ENCODE measurements at regions not wholly inside any gene's neighbourhood (a gene's known extent, or its start where the extent isn't known, plus 50 kb on each side); places are given as distances from the start of the nearest gene placed in this dataset.

GRCh38 chr5:82789095-82789494, 288.1 kb downstream of the TMEM167A start:
- Histone ChIP-seq H3K79me1 (ENCODE audit: low read depth, low read length) (no peaks in the 10 kb centered on the region), H3K36me3 (ENCODE audit: control insufficient read depth in 2 of 4, insufficient read depth in 4 of 4, low read length in 3 of 4) (no peaks in the 10 kb centered on the region), H3K27ac (ENCODE audit: low read depth, low read length) (no peak overlapping the region), H3K9me3 (ENCODE audit: insufficient read depth in 2 of 2, low read depth in 1 of 2, low read length in 1 of 2) (no peaks in the 10 kb centered on the region), H2BK120ac (replicated peaks; ENCODE audit: low read depth, low read length) (no peak overlapping the region), H2BK5ac (ENCODE audit: low read depth, low read length) (no peak overlapping the region), H3K79me2 (ENCODE audit: control insufficient read depth in 1 of 2, insufficient read depth in 2 of 2, low read length in 2 of 2) (no peaks in the 10 kb centered on the region), H4K5ac (ENCODE audit: insufficient read length, low read depth, low read length) (no peak overlapping the region), H3K27me3 (replicated peaks in 1 of 4; ENCODE audit: control insufficient read depth in 3 of 4, extremely low read depth in 1 of 4, insufficient read depth in 3 of 4, low read length in 3 of 4) (no peaks in the 10 kb centered on the region), H2BK15ac (ENCODE audit: low read length) (no peak overlapping the region), H3K4ac (replicated peaks; ENCODE audit: insufficient read length, low read depth, low read length) (no peak overlapping the region), H3K4me2 (ENCODE audit: insufficient read depth in 1 of 2, low read depth in 2 of 2, low read length in 2 of 2) (no peak overlapping the region), H2AK5ac (ENCODE audit: low read depth, low read length) (no peak overlapping the region), H4K20me1 (replicated peaks in 1 of 2; ENCODE audit: control insufficient read depth in 1 of 2, insufficient read depth in 2 of 2, low read length in 2 of 2) (no peaks in the 10 kb centered on the region), H3K9ac (replicated peaks in 1 of 4; ENCODE audit: extremely low read depth in 1 of 4, low read depth in 3 of 4, low read length in 3 of 4) (no peak overlapping the region), H3K18ac (ENCODE audit: extremely low read depth, low read length) (no peak overlapping the region), H4K91ac (replicated peaks; ENCODE audit: insufficient read length, low read length) (no peak overlapping the region), H2AFZ (ENCODE audit: low read length) (no peak overlapping the region), H3K4me1 (replicated peaks in 1 of 4; ENCODE audit: control insufficient read depth in 3 of 4, insufficient read depth in 4 of 4, low read length in 3 of 4) (peaks cover 0 to under 1% (median 0%) of the 10 kb centered on the region in 4 experiments; a peak in 2 of 7 replicates), H2BK20ac (ENCODE audit: low read length) (no peak overlapping the region), H3K23ac (ENCODE audit: insufficient read length) (no peak overlapping the region), H4K8ac (ENCODE audit: extremely low read depth, insufficient read depth, low read length) (no peak overlapping the region), H3K23me2 (ENCODE audit: low read depth, low read length) (no peaks in the 10 kb centered on the region), H2BK12ac (ENCODE audit: low read depth, low read length) (no peak overlapping the region), H3K4me3 (ENCODE audit: extremely low read depth in 1 of 4, insufficient read depth in 2 of 4, low read depth in 3 of 4, low read length in 4 of 4) (no peak overlapping the region), H3K56ac (replicated peaks; ENCODE audit: insufficient read length, low read depth, low read length) (no peak overlapping the region), H3K14ac (ENCODE audit: insufficient read length) (no peak overlapping the region)
- ChIA-PET CTCF (ENCODE audit: partially characterized antibody) (no interaction called here), POLR2A (ENCODE audit: partially characterized antibody) (no interaction called here)
- FAIRE-seq: no peak
- WGBS, 2 experiments (ENCODE audit: extremely low coverage in 1 of 2, insufficient coverage in 1 of 2, insufficient read length in 1 of 2, insufficient replicate concordance in 2 of 2, low coverage in 1 of 2, low lambda C conversion rate in 2 of 2, missing lambda C conversion rate in 1 of 2): 79% methylated on average over 3 of the region's 3 CpGs; no CpG with 5 or more reads in 1 of the 2 experiments
- no peak for DNase-seq (ENCODE audit: low read depth in 1 of 2, low spot score in 2 of 2)
- no peak for TF ChIP-seq POLR2A (IDR thresholded peaks at IDR 0.05; ENCODE audit: control extremely low read depth in 1 of 2, low read depth in 2 of 2, low read length in 2 of 2)
- no peak for TF ChIP-seq SP4 (IDR thresholded peaks at IDR 0.05; ENCODE audit: low read length)
- TF ChIP-seq BACH1 (IDR thresholded peaks at IDR 0.05; ENCODE audit: low read length): no peak

Measured in H1 (cell line).